SU-DHL-6 (cell line): ENCODE measurements at regions not wholly inside any gene's neighbourhood (a gene's known extent, or its start where the extent isn't known, plus 50 kb on each side); places are given as distances from the start of the nearest gene placed in this dataset.

Experiments
- H2AFZ ChIP-seq: fragments of 200-600 bp; sonication (generic); 2 replicates; pipeline ENCODE4 v1.6.1; 2014; ENCODE audit warnings: low read depth, mild to moderate bottlenecking, moderate library complexity, mixed read lengths, antibody characterized with exemption, low read length; ENCODE audit not compliant: severe bottlenecking
- H3F3A ChIP-seq: fragments of 200-600 bp; shearing (Covaris generic); 2 replicates; pipeline ENCODE4 v1.6.0; 2016; ENCODE audit warnings: antibody characterized with exemption, mild to moderate bottlenecking; ENCODE audit not compliant: insufficient read depth
- H3K27ac ChIP-seq: fragments of 200-600 bp; sonication (generic); 2 replicates; pipeline ENCODE4 v1.5.1; 2016; ENCODE audit warnings: low read depth, mild to moderate bottlenecking, low read length, moderate library complexity, mixed read lengths
- H3K27me3 ChIP-seq: fragments of 200-600 bp; sonication (generic), shearing (Covaris generic); 2 replicates; pipeline ENCODE4 v1.6.0; 2014; ENCODE audit warnings: mild to moderate bottlenecking, low read length
- H3K36me3 ChIP-seq: fragments of 200-600 bp; sonication (generic); 2 replicates; pipeline ENCODE4 v1.6.1; 2014; ENCODE audit warnings: mild to moderate bottlenecking, low read length, mixed read lengths
- H3K4me2 ChIP-seq: fragments of 300-600, 200-600 bp; shearing (Covaris generic), sonication (generic); 2 replicates; pipeline ENCODE4 v1.6.0; 2014; ENCODE audit warnings: low read length, low read depth, mild to moderate bottlenecking; ENCODE audit not compliant: poor library complexity, severe bottlenecking
- H3K4me3 ChIP-seq: fragments of 200-600 bp; sonication (generic); 2 replicates; pipeline ENCODE4 v1.5.1; 2014; ENCODE audit warnings: antibody characterized with exemption, low read length, mild to moderate bottlenecking, mixed read lengths; ENCODE audit not compliant: insufficient read depth, poor library complexity, severe bottlenecking
- H3K79me2 ChIP-seq: fragments of 200-600 bp; sonication (generic); 2 replicates; pipeline ENCODE4 v1.6.1; 2014; ENCODE audit warnings: mild to moderate bottlenecking, low read length, moderate library complexity; ENCODE audit not compliant: insufficient read depth
- H3K9ac ChIP-seq: fragments of 200-600 bp; sonication (generic); 2 replicates; pipeline ENCODE4 v1.7.0; 2014; ENCODE audit warnings: mild to moderate bottlenecking, low read length
- H3K9me2 ChIP-seq: fragments of 200-600 bp; sonication (generic); replicated peaks from 2 replicates; pipeline ENCODE4 v1.6.1; 2014; ENCODE audit warnings: low read length; ENCODE audit not compliant: insufficient read depth
- H3K9me3 ChIP-seq: fragments of 200-600 bp; sonication (generic); 2 replicates; pipeline ENCODE4 v1.6.1; 2014; ENCODE audit warnings: low read length, mixed read lengths; ENCODE audit not compliant: insufficient read depth
- H4K20me1 ChIP-seq: fragments of 200-600 bp; sonication (generic); 2 replicates; pipeline ENCODE4 v1.6.1; 2014; ENCODE audit warnings: low read depth, mild to moderate bottlenecking, antibody characterized with exemption, low read length, moderate library complexity, mixed read lengths
- CTCF ChIP-seq: fragments of 200-600 bp; sonication (generic); IDR thresholded peaks from one replicate; pipeline ENCODE4 v1.5.1; 2017; ENCODE audit warnings: antibody characterized with exemption, mild to moderate bottlenecking, low read length, moderate library complexity; ENCODE audit not compliant: insufficient read depth, poor library complexity, severe bottlenecking
- EZH2phosphoT487 ChIP-seq: fragments of 200-600 bp; sonication (generic), shearing (Covaris generic); conservative IDR thresholded peaks from 2 replicates; pipeline ENCODE4 v1.6.1; 2018; ENCODE audit warnings: mild to moderate bottlenecking, antibody characterized with exemption, low read length, moderate library complexity, mixed read lengths

GRCh38 chr7:72490301-72490700 lies 78.2 kb upstream of the CALN1 start:
- H3K4me3 ChIP-seq: no peak overlapping the region
- TF ChIP-seq EZH2phosphoT487 (no peak), CTCF (no peak)
- no peaks in the 10 kb centered on the region for H3F3A ChIP-seq
- no peak overlapping the region for H3K27ac ChIP-seq
- no peaks in the 10 kb centered on the region for H3K79me2 ChIP-seq
- H2AFZ ChIP-seq: no peak overlapping the region
- no peak overlapping the region for H3K9ac ChIP-seq
- H3K9me3 ChIP-seq: no peaks in the 10 kb centered on the region
- no peaks in the 10 kb centered on the region for H3K36me3 ChIP-seq
- H3K9me2 ChIP-seq: no peaks in the 10 kb centered on the region
- H4K20me1 ChIP-seq: no peaks in the 10 kb centered on the region
- no peaks in the 10 kb centered on the region for H3K27me3 ChIP-seq
- H3K4me2 ChIP-seq: no peak overlapping the region

- no peak overlapping the region for H3K9ac ChIP-seq
- no peaks in the 10 kb centered on the region for H3K36me3 ChIP-seq
- no peaks in the 10 kb centered on the region for H3K9me3 ChIP-seq
- TF ChIP-seq CTCF (no peak), EZH2phosphoT487 (no peak)
- H3K79me2 ChIP-seq: no peaks in the 10 kb centered on the region
- no peak overlapping the region for H3K27ac ChIP-seq
- no peaks in the 10 kb centered on the region for H3K9me2 ChIP-seq
- H3K4me2 ChIP-seq: no peak overlapping the region
- no peaks in the 10 kb centered on the region for H3F3A ChIP-seq
- H3K4me3 ChIP-seq: no peak overlapping the region
- no peaks in the 10 kb centered on the region for H4K20me1 ChIP-seq
- H3K27me3 ChIP-seq: no peaks in the 10 kb centered on the region
- H2AFZ ChIP-seq: no peak overlapping the region
These were observed 69.8 kb upstream of the CALN1 start for GRCh38 chr7:72481934-72482333.

GRCh38 chr7:72476608-72477305 lies 64.6 kb upstream of the CALN1 start:
- no peaks in the 10 kb centered on the region for H3F3A ChIP-seq
- H3K36me3 ChIP-seq: no peaks in the 10 kb centered on the region
- no peaks in the 10 kb centered on the region for H3K27me3 ChIP-seq
- H3K4me3 ChIP-seq: no peak overlapping the region
- no peak overlapping the region for H3K27ac ChIP-seq
- H3K9me2 ChIP-seq: no peaks in the 10 kb centered on the region
- H3K4me2 ChIP-seq: no peak overlapping the region
- no peaks in the 10 kb centered on the region for H4K20me1 ChIP-seq
- no peak overlapping the region for H3K9ac ChIP-seq
- no peaks in the 10 kb centered on the region for H3K9me3 ChIP-seq
- no peaks in the 10 kb centered on the region for H3K79me2 ChIP-seq
- TF ChIP-seq CTCF (no peak), EZH2phosphoT487 (no peak)
- H2AFZ ChIP-seq: no peak overlapping the region
